ENCODE measurements at regions not wholly inside any gene's neighbourhood (a gene's known extent, or its start where the extent isn't known, plus 50 kb on each side); places are given as distances from the start of the nearest gene placed in this dataset.

- no peak overlapping the region for H3K27ac ChIP-seq
- no peak for TF ChIP-seq CTCF (conservative IDR thresholded peaks at IDR 0.05)
These were observed 346.6 kb downstream of the TSHZ3 start for GRCh38 chr19:31002518-31003244.

GRCh38 chr19:31001991-31002390 is 347.2 kb downstream of the TSHZ3 start:
- TF ChIP-seq CTCF (conservative IDR thresholded peaks at IDR 0.05), result no peak
- H3K27ac ChIP-seq, result no peak overlapping the region

DNA sequence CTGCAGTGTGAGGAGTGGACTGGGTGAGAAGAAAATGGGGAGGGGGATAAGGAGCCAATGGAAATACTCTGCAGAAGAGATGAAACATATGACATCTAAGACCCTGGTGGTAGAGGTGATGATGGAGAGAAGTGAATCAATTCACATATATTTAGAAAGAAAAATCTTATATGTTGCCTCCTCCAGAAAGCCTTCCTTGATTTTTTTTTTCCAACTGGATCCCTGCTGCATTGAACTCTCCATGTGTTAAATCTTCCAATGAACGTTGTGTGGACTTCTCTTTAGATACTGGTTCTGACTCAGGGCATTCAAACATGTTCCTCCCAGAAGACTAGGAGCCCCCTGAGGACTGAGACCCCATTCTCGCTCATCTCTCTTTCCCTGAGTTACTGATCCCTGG is 348.3 kb downstream of the TSHZ3 start:
- no peak for TF ChIP-seq CTCF (conservative IDR thresholded peaks at IDR 0.05)
- no peak overlapping the region for H3K27ac ChIP-seq

DNA sequence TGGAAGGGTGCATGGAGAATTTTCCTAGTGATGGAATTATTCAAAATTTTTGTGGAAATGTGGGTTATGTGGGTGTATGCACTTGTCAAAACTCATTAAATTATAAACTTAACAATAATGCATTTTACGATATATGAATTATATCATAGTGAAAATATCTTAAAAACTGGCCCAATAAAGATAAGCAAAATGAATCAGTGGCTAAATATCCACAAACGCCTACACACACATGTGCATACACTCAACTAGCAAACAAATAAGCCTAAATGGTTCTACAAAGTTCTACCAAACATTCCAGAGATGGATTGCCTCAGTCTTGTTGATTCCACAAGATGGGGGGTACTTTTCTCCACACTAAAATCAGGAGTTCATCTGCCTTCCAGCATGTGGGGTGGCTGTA is 349.5 kb downstream of the TSHZ3 start:
- no peak for TF ChIP-seq CTCF (conservative IDR thresholded peaks at IDR 0.05)

DNA sequence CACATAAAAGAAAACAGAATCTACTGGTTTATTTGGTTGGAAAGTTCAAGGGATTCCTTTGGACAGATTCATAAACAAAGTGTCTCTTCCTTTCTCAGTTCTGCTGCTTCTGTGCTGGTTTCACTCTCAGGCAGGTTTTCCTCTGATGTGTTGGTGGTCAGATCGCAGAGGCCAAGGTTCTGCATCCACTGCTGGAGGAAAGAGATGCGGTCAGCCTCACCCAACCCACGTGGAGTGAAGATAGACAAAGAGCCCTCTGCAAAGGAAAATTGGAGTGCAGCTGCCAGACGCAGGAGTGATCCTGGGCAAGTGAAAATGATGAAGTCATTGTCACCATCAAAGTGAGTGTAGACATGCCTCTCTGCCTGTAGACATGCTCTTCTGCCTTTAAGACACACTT is 352.0 kb downstream of the TSHZ3 start:
- no peak for TF ChIP-seq CTCF (conservative IDR thresholded peaks at IDR 0.05)
- no peak overlapping the region for H3K27ac ChIP-seq

More for the DNA sequence above, 349.5 kb downstream of the TSHZ3 start:
- no peak overlapping the region for H3K27ac ChIP-seq

GRCh38 chr19:30978639-30979038 is 370.6 kb downstream of the TSHZ3 start:
- TF ChIP-seq CTCF (conservative IDR thresholded peaks at IDR 0.05), result no peak
- no peak overlapping the region for H3K27ac ChIP-seq

DNA sequence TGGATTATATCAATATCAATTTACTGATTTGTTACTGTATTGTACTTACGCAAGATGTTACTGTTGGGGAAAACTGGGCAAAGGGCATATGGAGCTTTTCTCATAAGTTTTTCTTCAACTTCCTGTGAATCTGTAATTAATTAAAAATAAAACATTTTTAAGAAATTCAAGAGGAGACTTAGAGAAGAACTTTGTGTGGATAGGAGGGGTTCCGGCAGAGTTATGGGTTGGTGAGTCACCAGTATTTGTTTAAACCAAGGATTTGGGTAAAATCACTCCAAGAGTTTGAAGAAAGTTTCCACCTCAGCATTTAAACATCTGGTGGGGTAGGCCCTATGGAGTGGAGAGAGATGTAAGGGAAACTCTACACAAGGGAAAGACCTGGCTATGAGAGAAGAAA is 379.6 kb downstream of the TSHZ3 start:
- no peak for TF ChIP-seq CTCF (conservative IDR thresholded peaks at IDR 0.05)
- H3K27ac ChIP-seq, result no peak overlapping the region

Measured in VCaP (cell line).